ENCODE measurements at regions not wholly inside any gene's neighbourhood (a gene's known extent, or its start where the extent isn't known, plus 50 kb on each side); places are given as distances from the start of the nearest gene placed in this dataset.

DNA sequence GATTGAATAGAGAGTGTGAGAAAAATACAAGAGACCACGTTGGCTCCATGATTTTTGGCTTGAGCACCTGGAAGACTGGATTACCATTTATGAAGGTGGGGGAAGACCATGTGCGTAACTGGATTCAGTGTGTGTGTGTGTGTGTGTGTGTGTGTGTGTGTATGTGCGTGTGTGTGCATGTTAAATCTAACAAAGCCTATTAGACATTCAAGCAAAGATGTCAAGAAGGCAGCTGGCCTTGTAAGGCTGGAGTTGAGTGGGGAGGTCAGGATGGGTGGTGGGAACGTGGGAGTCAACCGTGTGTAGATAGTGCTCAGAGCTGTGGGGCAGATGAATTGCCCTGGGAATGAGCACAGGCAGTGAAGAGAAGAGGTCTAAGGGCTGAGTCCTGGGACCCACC is 293.8 kb upstream of the POU3F1 start:
- DNase-seq (ENCODE audit: low spot score), result no peak

DNA sequence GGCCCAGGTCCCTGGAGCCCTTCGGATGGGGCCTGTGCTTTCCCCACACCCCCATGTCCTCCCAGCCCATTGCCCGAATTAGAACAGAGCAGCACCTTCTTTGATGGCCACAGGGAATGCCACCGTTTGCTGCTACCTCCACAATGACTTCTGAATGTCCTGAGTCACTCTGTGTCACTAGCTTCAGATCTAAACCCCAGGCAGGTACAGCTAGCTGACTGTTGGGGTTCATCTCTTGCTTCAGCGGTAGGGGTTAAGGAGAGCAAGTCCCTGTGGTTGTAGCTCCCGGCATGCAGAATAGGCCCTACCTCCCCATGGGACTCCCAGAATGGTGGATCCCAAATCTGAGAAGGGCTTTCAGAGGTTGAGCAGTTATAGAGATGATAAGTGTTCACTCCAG is 291.1 kb upstream of the POU3F1 start:
- DNase-seq (ENCODE audit: low spot score), result no peak

DNA sequence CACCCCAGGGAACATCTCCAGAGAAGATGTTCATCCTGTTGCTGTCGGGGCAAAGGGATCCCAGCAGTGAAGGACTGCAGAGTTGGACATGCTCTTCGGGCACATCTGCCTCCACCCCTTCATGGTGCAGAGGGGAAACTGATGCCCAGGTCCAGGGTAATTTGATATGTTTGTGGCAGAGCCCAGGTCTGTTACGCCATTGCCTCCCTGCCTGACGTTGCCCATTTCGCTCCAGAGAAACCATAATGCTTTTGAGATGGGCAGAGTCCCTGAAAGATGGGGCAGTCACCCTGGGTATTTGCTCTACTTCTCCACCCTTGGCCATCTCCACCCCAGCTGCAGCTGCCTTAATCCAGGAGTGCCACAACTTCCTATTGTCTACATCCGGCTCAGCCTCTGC is 290.4 kb upstream of the POU3F1 start:
- DNase-seq (ENCODE audit: low spot score), result no peak

DNA sequence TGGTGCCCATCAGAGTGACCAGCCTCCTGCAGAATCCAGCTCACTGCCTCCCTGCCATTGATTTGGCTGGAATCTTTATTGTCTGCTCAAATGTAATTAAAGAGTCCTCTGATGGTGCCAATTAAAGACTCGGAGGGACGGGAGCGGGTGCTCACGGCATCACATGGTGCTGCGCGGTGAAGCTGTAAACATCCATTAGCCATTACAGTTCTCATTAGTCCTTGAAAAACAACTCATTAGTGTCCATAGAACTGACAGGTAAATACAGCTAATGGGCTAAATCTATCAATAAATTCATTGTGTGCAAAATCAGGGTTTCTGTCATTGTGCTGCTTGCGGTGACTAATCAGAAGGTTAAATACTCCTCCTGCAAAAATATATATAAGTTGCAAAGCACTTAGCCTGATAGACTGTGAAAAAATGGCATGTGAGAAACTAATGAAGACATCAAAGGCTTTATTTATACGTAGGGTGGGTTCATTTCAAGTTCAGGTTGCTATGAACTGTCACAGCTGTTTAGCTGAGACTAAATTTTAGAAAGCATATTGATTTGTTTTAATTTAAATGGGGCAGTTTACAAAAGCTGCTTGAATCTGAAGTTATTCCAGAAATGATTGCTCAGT is 289.8 kb upstream of the POU3F1 start:
- no peak for DNase-seq (ENCODE audit: low spot score)

DNA sequence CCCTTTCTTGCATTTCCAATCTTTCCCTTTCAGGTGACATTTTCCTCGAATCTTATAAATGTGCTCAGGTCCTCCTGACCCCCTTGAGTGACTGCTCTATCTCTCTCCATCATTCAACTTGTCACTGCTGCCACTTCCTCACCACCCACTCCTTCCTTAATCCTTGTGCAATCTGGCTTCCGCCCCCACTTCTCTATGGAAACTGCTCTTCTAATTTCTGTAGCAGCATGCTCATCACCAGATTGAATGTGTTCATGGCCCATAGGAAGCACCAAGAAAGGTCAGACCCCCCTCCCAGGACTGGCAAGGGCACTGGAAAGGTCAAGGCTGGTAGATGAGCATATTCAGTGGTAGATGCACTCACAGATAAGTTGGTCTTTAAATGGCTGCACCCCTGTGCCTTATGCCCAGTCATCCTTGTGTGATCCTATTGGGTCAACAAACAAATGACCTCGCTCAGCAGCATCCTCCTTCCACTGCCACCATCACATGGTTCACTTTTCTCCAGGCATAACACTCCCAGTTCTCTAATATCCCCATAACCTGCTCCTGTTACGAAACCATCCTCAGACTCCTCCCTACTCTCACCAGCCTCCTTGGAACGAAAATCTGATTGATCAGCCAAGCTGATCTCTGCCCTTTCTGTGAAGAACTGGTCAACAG is 288.5 kb upstream of the POU3F1 start:
- no peak for DNase-seq (ENCODE audit: low spot score)

DNA sequence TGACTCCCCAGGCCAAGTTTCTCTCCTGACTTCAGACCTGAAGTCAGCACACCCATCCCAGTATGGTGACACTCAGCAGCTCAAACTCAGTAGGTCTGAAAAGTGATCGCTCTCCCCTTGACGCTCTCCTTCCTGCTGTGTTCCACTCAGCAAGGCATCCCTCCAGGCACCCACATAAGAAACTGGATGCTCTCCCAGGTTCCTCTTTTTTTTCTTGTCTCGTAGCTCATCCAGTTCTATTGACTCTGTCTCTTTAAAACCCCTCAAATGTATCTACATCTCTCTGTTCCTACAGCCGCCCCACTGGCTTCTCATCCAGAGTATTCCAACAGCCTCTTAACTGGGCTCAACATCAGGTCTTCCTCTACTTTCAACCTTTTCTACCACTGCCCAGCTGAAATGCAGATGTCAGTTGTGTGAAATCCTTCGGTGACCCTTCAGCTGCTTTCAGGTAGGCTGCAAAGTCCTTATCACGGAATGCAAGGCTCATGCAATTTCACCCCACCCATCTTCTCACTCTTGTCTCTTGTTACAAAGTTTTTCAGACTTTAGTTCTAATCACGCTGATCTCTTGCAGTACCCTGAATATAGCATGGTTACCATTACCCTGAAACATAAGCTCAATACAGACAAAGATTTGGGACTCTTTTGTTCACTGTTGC is 286.2 kb upstream of the POU3F1 start:
- DNase-seq (ENCODE audit: low spot score), result no peak

DNA sequence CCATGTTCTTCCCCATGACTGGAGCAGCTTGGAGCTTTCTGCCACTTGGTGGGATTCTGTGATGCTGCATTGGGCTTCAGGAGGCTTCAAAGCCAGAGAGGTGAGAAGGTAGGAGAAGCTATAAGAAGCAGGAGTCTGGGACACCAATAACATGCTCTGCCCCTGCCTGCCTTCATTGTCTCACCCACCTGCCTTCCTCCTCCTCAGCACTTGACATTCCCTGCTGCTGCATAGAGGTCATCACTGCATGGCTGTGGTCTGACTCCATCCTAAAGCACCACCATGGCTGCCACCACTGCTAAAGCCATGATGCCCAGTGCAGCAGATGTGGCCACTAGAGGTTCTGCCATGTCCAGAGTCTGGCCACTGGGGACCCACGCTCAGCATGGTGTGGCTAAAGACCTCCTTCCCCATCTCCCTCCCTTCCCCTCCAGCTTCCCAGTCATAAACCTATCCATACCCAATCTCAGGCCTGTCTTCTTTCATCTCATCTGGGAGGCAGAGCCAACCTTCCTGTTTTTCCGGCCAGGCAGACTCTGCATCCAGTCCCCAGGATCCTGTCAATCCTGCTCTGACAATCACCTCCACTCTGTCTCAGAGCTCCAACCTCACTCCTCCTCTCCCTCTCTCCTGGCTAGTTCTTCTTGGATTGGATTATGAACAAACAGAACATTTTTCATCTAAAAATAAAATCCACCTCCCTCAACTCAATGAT is 285.1 kb upstream of the POU3F1 start:
- no peak for DNase-seq (ENCODE audit: low spot score)

DNA sequence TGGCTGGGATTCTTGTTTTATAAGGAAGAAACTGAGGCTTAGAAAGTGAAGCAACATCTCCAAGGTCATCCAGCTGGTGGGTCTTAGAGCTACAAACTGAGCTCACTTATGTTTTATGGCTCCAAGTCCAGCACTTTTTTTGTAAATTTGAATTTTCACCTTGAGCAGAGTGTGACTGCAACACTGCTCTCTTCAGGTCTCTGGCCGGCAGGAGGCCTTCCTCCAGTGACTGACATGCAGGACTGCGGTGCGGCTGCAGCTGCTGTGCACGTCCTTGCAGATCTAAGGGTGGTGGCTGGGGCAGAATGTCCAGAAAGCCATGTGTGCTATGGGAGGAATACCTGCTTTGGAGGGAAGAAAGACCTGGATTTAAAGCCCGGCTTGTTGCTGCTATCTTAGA is 284.2 kb upstream of the POU3F1 start:
- DNase-seq (ENCODE audit: low spot score), result no peak

DNA sequence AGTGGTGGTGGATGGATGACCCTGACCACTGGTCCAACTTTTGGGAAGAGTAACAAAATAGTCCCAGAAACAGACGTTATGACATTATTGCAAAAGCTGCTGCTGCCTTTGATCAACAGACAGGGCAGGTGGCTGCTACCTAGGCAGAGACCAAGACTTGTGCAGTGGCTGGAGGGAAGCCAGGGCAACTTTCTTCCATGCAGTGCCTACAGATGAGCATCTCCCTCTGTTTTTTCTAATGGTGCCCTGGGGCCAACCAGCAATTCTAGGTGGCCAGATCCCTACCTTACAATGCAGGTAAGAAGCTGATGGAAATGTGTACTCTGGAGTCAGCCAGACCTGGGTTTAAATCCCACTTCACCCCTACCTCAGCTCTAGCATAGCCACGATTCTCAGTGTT is 283.1 kb upstream of the POU3F1 start:
- DNase-seq (ENCODE audit: low spot score), result no peak

DNA sequence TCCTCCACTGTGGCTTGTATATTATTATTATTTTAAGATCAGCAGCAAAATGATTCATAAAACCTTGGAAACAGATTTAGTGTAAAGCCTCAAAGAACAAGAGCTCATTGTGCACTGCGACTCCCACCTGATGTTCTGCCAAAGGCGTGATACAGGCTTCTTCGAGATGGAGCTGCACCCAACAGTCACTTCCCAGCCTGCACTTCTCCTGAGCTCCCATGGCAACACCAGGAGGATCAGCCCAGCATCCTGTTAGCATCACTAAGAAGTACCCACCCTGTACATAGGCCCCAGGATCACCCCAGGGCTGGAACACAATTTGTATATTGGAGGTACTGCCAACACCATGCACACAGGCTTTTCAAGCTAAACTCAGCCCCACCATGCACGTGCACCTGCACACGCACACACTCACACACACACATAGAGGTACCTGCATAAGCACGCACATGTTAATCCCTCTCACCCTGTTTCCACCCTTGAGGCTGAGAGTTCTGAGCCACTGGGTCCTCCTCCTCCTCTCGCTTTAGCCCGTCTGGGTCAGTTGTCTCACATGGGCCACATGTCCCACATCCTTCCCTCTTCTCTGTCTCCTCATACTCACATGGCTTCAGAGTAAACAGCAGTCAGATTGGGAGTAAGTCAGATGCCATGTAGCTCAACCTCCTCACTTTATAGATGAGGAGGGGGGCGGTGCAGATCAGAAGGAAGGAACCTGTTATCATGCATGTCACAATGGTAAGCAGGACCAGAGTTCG is 281.9 kb upstream of the POU3F1 start:
- no peak for DNase-seq (ENCODE audit: low spot score)

DNA sequence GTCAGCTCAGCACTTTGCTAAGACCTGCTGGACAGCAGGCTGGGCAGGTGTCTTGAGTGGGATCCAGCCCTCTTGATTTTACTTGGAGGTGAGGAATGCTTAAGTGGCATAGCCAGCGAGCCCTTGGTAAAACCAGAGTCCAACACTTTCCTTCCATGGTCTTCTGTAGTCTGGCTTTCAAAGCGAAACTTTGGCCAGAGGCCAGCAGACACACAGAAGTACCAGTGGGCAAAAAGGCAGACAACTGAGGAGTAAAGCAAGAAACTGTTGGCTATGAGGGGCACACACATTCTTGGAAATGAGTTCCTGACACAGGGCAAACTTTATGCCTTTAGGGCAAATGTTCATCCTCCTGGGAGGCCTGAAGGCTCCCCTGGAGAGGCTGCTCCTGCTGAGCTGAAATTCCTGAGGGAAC is 281.0 kb upstream of the POU3F1 start:
- DNase-seq (ENCODE audit: low spot score), result no peak

DNA sequence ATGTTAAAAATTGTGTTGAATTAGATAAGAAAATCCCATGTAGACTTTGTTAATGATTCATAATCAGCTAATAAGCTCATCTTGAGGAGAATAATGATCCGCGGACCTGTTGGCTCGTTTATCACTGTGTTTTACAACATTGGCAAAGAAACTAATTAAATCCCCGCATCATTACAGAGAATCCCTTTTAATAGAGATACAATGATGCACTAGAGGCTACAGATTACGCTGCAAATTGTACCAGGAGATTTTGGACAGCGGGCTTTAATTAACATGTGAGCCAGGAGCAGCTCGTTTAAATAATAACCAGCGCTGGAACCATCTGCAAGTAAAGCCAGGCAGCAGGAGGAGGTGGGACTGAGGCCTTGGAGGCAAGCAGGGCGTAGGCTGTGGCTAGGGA is 280.3 kb upstream of the POU3F1 start:
- no peak for DNase-seq (ENCODE audit: low spot score)

DNA sequence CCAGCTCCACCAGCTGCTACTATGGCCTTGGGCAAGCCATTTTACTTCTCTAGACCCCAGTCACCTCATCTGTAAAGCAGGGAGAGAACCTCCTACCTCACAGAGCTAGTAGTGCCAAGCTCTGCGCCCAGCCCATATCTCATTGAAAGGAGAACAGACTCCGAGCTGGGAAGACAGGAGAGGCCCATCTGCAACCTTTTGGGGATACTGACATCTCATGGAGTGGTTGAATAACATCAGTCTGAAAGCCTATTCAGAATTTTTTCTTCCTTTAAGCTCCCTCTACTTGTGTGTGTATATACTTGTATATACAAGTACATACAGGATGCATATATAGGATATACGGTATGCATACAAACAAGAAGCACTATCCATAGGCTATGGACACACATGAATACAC is 279.5 kb upstream of the POU3F1 start:
- DNase-seq (ENCODE audit: low spot score), result no peak

DNA sequence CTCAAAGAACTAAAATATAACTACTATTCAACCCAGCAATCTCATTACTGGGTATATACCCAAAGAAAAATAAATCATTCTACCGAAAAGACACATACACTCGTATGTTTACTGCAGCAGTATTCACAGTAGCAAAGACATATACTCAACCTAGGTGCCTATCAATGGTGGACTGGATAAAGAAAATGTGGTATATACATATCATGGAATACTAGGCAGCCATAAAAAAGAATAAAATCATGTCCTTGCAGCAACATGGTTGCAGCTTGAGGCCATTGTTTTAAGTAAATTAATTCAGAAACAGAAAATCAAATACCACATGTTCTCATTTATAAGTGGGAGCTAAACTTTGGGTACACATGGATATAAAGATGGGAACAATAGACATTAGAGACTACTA is 266.2 kb upstream of the POU3F1 start:
- DNase-seq (ENCODE audit: low spot score), result no peak

DNA sequence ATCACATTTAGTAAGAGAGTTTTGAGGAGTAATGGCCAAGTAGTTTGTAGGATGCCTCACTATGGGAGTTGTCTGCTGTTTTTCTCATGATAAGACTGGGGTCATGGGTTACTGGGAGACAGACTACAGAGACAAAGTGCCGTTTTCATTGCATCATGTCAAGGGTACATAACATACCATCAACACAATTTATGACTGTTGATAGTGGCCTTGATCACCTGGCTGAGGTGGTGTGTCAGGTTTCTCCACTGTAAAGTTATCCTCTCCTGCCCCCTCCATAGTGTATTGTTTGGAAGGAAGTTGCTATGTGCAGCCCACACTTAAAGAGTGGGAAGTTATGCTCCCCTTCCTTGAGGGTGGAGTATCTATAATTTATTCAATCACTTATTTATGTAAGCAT is 263.5 kb upstream of the POU3F1 start:
- DNase-seq (ENCODE audit: low spot score), result no peak

DNA sequence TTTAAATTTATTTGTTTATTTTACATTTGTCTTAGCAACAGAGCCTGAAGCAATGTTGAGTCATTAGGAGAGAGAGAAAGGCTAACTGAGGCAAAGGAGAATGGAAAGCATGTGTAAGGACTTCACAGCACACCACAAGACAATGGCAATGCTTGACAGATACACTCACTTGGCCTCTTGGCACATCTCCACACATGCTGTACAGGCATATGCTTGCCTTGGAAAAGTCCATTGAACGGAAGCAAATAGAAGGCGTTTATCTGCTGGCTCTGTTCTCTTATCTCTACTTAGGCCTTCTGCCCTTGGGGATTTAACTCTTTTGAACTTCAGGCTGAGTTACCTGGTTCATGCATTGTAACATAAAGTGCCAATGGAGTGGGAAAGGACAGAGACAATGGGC is 262.2 kb upstream of the POU3F1 start:
- no peak for DNase-seq (ENCODE audit: low spot score)

DNA sequence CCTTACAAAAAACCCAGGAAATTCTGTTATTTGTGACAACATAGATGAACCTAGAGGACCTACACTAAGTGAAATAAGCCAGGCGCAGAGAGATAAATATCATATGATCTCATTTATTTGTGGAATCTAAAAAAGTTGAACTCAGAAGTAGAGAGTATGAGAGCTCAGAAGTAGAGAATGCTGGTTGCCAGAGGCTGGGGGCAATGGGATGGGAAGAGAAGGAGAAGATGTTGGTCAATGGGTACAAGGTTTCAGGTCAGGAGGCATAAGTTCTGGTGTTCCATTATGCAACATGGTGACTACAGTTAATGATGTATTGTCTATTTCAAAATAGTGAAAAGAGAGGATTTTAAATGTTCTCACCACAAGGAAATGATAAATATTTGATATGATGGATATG is 259.1 kb upstream of the POU3F1 start:
- DNase-seq (ENCODE audit: low spot score), result no peak

DNA sequence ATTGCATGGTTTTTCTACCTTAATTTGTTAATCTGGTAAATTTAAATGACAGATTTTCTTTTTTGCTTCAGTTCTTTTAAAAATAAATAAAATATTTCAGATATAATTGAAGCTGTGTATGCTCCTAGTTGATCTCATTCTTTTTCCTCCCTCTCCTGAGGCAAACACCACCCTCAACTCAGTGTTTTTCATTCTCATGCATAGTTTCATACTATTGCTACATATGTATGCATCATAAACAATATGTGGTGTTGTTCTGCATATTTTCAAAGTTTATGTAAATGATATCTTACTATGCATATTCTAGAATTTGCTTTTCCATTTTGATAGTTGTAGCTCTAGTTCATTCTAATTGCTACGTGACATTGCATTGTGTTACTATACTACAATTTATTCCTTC is 257.2 kb upstream of the POU3F1 start:
- DNase-seq (ENCODE audit: low spot score), result no peak

DNA sequence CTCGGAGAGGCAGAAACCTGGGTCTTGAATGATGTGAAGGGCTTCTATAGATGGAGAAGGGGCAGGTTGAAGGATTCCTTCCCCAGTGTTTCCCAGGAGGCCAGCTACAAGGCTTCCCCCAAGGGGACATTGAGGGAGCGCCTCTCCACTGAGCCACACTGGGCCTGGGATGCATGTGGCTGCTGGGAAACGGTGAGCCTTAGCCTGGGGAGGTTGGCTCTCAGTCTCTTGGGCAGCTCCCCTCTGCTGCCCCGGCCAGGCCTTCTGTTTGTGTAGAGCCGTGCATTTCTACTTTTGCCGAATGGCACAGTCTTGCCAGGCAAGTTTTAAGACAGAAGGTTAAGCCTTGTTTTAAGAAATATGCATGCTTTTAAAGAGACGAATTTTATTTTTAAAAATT is 254.4 kb upstream of the POU3F1 start:
- DNase-seq (ENCODE audit: low spot score), result no peak

DNA sequence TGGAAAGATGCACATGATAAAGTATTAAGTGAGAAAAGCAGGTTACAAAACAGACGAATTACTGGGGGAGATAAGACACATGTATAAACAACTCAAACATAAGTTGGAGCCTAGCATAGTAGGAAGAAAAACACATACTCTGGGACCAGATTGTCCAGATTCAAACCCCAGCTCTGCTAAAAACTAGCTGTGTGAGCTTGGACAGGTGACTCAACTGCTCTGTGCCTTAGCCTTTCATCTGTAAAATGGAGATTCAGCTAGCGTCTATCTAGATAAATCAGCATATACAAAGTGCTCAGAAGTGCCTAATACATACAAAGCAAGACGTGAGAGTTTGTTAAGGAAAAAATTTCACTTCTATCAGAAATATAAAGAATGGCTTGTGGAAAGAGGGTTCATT is 254.0 kb upstream of the POU3F1 start:
- no peak for DNase-seq (ENCODE audit: low spot score)

DNA sequence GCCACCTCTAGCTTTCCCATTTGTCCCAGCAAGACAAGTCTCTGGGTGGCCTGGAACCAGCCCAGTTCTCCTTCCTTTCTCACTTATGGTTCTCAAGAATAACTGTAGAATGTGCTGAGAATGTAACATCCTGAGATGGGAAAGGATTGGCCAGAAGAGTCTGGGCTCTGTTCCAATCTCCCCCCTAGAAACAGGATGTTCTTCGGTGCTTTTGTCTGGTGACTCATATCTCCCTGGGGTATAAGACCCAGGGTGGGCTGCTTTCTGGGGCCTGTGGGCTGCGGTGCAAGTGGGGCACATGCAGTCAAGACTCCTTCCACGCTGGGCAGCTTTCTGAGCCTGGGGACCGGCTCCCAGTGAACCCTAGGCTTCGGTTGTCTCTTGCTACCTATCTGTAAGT is 251.2 kb upstream of the POU3F1 start:
- no peak for DNase-seq (ENCODE audit: low spot score)

DNA sequence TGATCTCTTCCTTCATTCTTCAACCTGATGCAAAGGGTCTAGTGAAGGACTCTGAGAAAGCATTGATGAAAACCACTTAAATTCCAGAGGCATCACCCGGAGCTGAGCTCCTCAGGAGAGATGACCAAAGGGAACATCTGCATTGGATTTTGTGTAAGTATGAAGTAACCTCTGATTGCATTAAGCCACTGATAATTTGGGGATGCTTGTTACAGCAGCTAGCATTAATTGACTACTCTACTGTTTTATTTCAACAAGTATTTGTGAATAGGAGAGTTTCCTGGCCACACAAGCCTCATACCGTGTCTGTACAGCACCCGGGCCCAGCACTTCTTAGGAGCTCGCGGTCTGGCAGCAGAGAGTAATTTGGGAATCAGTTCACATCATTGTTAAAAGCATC is 250.7 kb upstream of the POU3F1 start:
- no peak for DNase-seq (ENCODE audit: low spot score)
